ENCODE measurements at regions not wholly inside any gene's neighbourhood (a gene's known extent, or its start where the extent isn't known, plus 50 kb on each side); places are given as distances from the start of the nearest gene placed in this dataset.

- intact Hi-C loops (cut with DNase I; ENCODE audit: low total_unique reads) = no loop called here
- WGBS, 2 donors = 80% methylated on average over 2 of the region's 2 CpGs
- no peak overlapping the region for H3K4me3 ChIP-seq (ENCODE audit: low read depth, poor library complexity, severe bottlenecking)
- no peak for TF ChIP-seq POLR2A (IDR thresholded peaks at IDR 0.05)
- TF ChIP-seq, protein P1, sequence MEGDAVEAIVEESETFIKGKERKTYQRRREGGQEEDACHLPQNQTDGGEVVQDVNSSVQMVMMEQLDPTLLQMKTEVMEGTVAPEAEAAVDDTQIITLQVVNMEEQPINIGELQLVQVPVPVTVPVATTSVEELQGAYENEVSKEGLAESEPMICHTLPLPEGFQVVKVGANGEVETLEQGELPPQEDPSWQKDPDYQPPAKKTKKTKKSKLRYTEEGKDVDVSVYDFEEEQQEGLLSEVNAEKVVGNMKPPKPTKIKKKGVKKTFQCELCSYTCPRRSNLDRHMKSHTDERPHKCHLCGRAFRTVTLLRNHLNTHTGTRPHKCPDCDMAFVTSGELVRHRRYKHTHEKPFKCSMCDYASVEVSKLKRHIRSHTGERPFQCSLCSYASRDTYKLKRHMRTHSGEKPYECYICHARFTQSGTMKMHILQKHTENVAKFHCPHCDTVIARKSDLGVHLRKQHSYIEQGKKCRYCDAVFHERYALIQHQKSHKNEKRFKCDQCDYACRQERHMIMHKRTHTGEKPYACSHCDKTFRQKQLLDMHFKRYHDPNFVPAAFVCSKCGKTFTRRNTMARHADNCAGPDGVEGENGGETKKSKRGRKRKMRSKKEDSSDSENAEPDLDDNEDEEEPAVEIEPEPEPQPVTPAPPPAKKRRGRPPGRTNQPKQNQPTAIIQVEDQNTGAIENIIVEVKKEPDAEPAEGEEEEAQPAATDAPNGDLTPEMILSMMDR (IDR thresholded peaks at IDR 0.05) = no peak
- no peak for DNase-seq (ENCODE audit: low spot score in 2 of 2)
Measured at GRCh38 chrX:4315891-4316290, 602.4 kb upstream of the PRKX start.

- intact Hi-C loops (cut with DNase I; ENCODE audit: low total_unique reads) = no loop called here
- DNase-seq (ENCODE audit: low spot score in 2 of 2) = no peak
- 73 to 83% methylated on average over 1 of the region's 1 CpG for WGBS, 2 donors
- H3K4me3 ChIP-seq (ENCODE audit: low read depth, poor library complexity, severe bottlenecking) = no peak overlapping the region
- TF ChIP-seq, protein P1 (IDR thresholded peaks at IDR 0.05) = no peak
- TF ChIP-seq POLR2A (IDR thresholded peaks at IDR 0.05) = no peak
Measured at GRCh38 chrX:4314586-4314985, 601.1 kb upstream of the PRKX start.

DNA sequence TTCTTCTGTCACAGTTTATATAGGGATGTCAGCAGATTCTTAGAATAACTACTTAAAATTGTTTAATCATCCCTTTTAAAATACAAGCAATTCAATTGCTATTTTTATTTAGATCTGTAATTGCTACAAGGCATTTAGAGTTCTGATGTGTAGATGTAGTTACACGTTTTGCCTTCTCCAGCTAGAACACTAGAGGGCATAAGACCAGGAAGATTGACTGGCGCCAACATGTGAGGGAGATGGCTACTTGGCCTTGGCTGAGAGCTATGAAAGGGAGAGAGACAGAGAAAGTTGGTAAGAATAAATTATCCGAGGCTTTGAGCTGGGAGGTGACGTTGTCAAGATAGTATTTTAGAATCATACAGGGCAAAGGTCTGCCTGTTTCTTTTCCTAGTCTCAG, 563.7 kb upstream of the PRKX start:
- no peak for DNase-seq (ENCODE audit: low spot score in 2 of 2)
- intact Hi-C loops (cut with DNase I; ENCODE audit: low total_unique reads) = no loop called here
- no peak overlapping the region for H3K4me3 ChIP-seq (ENCODE audit: low read depth, poor library complexity, severe bottlenecking)
- TF ChIP-seq POLR2A (IDR thresholded peaks at IDR 0.05) = no peak
- TF ChIP-seq, protein P1 (IDR thresholded peaks at IDR 0.05) = no peak
- 77 to 79% methylated on average over 4 of the region's 4 CpGs for WGBS, 2 donors

DNA sequence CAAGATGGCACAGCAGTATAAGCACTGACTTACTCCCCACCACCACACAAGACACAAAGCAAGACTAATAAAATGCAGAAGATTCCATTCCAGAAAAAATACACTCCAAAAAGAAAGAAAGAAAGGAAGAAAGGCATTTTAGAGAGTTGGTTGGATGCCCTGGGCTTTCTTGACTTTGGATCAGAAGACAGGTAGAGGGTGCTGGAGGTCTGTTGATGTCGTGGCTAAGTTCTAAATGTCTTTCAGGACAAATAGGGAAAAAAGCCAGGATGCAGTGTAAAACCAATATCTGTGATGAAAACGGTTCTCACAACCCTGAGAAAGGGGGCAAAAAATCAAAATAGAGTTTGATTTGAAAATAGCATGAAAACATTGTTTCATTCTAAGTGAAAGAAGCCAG, 555.2 kb upstream of the PRKX start:
- no peak overlapping the region for H3K4me3 ChIP-seq (ENCODE audit: low read depth, poor library complexity, severe bottlenecking)
- WGBS, 2 donors = 22 to 29% methylated on average over 2 of the region's 2 CpGs
- intact Hi-C loops (cut with DNase I; ENCODE audit: low total_unique reads) = no loop called here
- DNase-seq (ENCODE audit: low spot score in 2 of 2) = no peak
- TF ChIP-seq, protein P1 (IDR thresholded peaks at IDR 0.05) = no peak
- no peak for TF ChIP-seq POLR2A (IDR thresholded peaks at IDR 0.05)

- WGBS, 2 donors = 76 to 81% methylated on average over 4 of the region's 4 CpGs
- no peak for TF ChIP-seq POLR2A (IDR thresholded peaks at IDR 0.05)
- TF ChIP-seq, protein P1 (IDR thresholded peaks at IDR 0.05) = no peak
- intact Hi-C loops (cut with DNase I; ENCODE audit: low total_unique reads) = no loop called here
- no peak overlapping the region for H3K4me3 ChIP-seq (ENCODE audit: low read depth, poor library complexity, severe bottlenecking)
- DNase-seq (ENCODE audit: low spot score in 2 of 2) = no peak
Measured at GRCh38 chrX:4265036-4265435, 551.6 kb upstream of the PRKX start.

DNA sequence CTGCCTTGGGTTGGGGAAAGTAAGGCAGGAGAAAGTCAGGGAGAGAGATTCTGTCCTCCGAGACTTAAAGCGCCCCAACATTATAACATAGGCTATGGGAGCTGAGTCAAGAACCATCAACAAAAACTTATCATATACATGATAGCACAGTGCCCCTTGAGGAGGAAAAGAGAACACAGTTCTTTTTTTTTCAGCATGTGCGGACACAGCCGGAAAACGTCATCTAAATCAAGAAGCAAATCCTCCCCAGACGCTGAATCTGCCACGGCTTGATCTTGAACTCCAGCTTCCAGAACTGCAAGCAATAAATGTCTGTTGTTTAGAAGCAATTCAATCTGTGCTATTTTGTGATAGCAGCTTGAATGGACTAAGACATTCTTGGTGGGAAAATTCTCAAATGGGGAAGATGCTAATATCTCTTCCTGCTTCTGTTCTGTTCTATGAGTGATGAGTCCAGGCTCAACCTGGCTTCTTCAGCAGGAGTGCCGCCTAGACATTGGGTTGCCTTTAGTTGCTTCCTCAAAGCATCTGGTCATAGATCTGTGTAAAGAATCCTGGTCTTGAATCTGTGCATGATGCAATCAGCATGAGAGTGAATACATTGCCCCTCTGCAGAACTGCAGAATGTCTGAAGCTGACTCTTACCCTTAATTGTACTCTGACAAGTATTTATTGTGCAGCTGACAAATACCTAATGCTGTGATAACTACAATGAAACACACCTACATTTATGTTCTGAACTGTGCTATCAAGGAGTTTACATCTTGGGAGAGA, 549.8 kb upstream of the PRKX start:
- 29 to 40% methylated on average over 8 of the region's 8 CpGs for WGBS, 2 donors
- TF ChIP-seq, protein P1 (IDR thresholded peaks at IDR 0.05) = no peak
- TF ChIP-seq POLR2A (IDR thresholded peaks at IDR 0.05) = no peak
- intact Hi-C loops (cut with DNase I; ENCODE audit: low total_unique reads) = no loop called here
- no peak overlapping the region for H3K4me3 ChIP-seq (ENCODE audit: low read depth, poor library complexity, severe bottlenecking)
- DNase-seq (ENCODE audit: low spot score in 2 of 2) = no peak

Data from lower leg skin (tissue), 4 donors.